Activated T-cell treated with anti-CD3 and anti-CD28 coated beads, Interleukin-2, amount 50 U/mL, for 72 hours (primary cell): ENCODE measurements at regions not wholly inside any gene's neighbourhood (a gene's known extent, or its start where the extent isn't known, plus 50 kb on each side); places are given as distances from the start of the nearest gene placed in this dataset.

ENCODE experiments used
- ATAC-seq, 2 donors: fragments of 150-1000 bp; cut with Tn5 transposase; replicated peaks in 1 of 2; 2 replicates each; pipeline ENCODE4 v1.10.0; 2021; ENCODE audit warnings: moderate library complexity in 2 of 2, mild to moderate bottlenecking in 1 of 2
- DNase-seq, 2 donors: peaks; one replicate each; pipeline ENCODE4 v3.0.0; 2021 to 2022; ENCODE audit warnings: mixed read lengths in 1 of 2
- H3K27ac Mint-ChIP-seq: one replicate; pipeline ENCODE4 v1.8.0; 2022; ENCODE audit warnings: mild to moderate bottlenecking, moderate library complexity, mixed read lengths
- H3K27me3 Mint-ChIP-seq: one replicate; pipeline ENCODE4 v1.8.0; 2022; ENCODE audit warnings: low read depth, mixed read lengths
- H3K36me3 Mint-ChIP-seq, 2 donors: one replicate each; pipeline ENCODE4 v1.8.0; 2022; ENCODE audit warnings: mixed read lengths in 2 of 2, mild to moderate bottlenecking in 1 of 2; ENCODE audit not compliant: insufficient read depth in 2 of 2
- H3K4me1 Mint-ChIP-seq: one replicate; pipeline ENCODE4 v1.8.0; 2022; ENCODE audit warnings: low read depth, mixed read lengths
- H3K4me3 Mint-ChIP-seq, 2 donors: one replicate each; pipeline ENCODE4 v1.8.0; 2022; ENCODE audit warnings: mild to moderate bottlenecking in 2 of 2, mixed read lengths in 2 of 2, moderate library complexity in 2 of 2
- H3K9me3 Mint-ChIP-seq, 2 donors: one replicate each; pipeline ENCODE4 v1.8.0; 2022; ENCODE audit warnings: mixed read lengths in 2 of 2

DNA sequence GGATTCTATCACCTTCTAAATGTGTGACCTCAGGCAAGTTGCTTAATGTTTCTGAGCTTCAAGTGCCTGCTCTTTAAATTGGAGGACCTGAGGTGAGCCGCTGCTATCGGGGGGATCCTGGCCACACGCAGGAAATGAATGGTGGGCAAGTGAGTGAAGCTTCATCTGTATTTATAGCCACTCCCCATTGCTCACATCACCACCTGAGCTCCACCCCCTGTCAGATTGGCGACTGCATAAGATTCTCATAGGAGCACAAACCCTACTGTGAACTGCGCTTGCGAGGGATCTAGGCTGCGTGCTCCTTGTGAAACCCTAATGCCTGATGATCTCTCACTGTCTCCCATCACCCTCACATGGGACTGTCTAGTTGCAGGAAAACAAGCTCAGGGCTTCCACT lies 158.6 kb upstream of the CCND2 start:
- ATAC-seq (no peak), DNase-seq (peak; percentile 23 to 55)
- Mint-ChIP-seq H3K27me3 (peaks cover 15% of the 10 kb centered on the region), H3K9me3 (peaks cover 0 to 2% of the 10 kb centered on the region in 2 donors), H3K4me1 (peaks cover 83% of the 10 kb centered on the region), H3K4me3 (peak overlapping the region; percentile 44 to 48), H3K27ac (no peak overlapping the region), H3K36me3 (peaks cover 0 to 5% of the 10 kb centered on the region in 2 donors)

DNA sequence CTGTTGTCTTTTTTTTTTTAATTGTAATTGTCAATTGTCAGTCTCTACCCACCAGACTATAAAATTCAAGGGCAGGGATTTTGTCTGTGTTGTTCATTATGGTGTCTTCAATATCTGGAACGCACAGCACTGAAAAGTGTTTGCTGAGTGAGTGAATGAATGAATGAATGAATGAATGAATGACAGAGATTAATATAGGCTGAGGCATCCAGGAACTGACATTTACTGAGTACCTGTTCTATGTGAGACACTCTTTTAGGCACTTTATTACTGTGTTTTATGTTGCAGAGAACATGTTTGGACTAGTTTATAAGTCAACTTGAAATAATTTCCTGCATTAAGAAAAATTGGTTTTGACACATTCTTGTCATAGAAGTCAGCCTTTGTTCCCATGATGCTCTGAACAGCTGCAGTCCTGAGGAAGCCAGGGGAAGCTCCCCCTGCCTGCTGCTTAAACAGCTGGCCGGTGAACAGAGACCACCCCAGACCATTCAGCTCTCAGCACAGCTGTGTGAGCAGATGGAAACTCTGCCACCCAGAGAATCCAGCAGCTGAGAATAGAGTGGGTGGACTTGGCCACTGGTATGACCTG lies 160.7 kb upstream of the CCND2 start:
- peak; percentile 31 to 49 for ATAC-seq

DNA sequence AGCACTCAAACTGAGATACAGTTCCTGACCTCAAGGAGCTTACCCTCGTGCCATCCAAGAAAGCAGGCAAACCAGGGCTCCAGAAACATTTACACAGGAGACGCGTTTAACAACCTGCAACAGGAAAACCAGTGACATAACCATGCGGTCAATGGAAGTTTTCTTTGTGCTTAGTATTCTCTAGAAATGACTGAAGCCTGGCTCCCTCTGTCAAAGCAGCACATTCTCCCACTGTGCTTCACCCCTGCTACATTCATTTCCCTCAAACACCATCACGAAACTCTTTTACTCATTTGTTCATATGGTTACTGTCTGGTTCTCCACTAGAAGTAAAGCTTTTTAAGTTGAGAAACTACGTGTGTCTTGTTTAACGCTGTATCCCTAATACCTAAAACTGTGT lies 161.3 kb upstream of the CCND2 start:
- ATAC-seq (peak; percentile 77 to 81), DNase-seq (peak; percentile 44 to 55)
- peaks cover 15% of the 10 kb centered on the region for H3K27me3 Mint-ChIP-seq
- H3K27ac Mint-ChIP-seq: peak overlapping the region; percentile 6
- no peaks in the 10 kb centered on the region for H3K9me3 Mint-ChIP-seq
- H3K4me1 Mint-ChIP-seq: peaks cover 80% of the 10 kb centered on the region
- H3K4me3 Mint-ChIP-seq: peak overlapping the region; percentile 42 to 72
- peaks cover 0 to 2% of the 10 kb centered on the region in 2 donors for H3K36me3 Mint-ChIP-seq

More for the DNA sequence above, 160.7 kb upstream of the CCND2 start:
- Mint-ChIP-seq H3K9me3 (no peaks in the 10 kb centered on the region), H3K27ac (peak overlapping the region; percentile 6), H3K27me3 (peaks cover 15% of the 10 kb centered on the region), H3K4me3 (peak overlapping the region; percentile 42 to 72), H3K36me3 (peaks cover 0 to 2% of the 10 kb centered on the region in 2 donors), H3K4me1 (peaks cover 80% of the 10 kb centered on the region)
- no peak for DNase-seq

GRCh38 chr12:4111010-4111409 lies 162.6 kb upstream of the CCND2 start:
- DNase-seq (no peak), ATAC-seq (no peak)
- Mint-ChIP-seq H3K27ac (no peak overlapping the region), H3K4me3 (no peak overlapping the region), H3K36me3 (peaks cover 0 to 2% of the 10 kb centered on the region in 2 donors), H3K27me3 (peaks cover 15% of the 10 kb centered on the region), H3K4me1 (peaks cover 81% of the 10 kb centered on the region), H3K9me3 (no peaks in the 10 kb centered on the region)

DNA sequence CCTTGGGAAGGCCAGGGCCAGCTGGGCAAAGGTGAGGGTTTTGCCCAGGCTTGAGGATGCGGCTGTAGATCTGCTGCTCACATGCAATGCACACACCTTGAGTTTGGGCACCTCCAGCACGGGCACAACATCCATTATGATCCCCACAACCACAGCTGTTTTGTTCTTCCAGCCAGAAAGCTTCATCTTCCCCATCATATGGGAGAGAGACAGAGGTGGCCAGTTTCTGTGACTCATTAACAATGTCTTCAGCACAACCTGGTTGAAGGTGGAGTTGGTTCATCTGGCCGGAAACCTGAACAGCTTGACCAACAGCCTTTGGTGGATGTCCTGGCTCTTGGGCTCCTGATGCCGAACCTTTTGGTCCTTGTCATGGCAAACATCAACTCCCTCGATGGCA lies 163.7 kb upstream of the CCND2 start:
- DNase-seq: no peak
- Mint-ChIP-seq H3K9me3 (no peaks in the 10 kb centered on the region), H3K4me3 (no peak overlapping the region), H3K27me3 (peaks cover 15% of the 10 kb centered on the region), H3K27ac (no peak overlapping the region), H3K36me3 (peaks cover 0 to under 1% of the 10 kb centered on the region in 2 donors), H3K4me1 (peaks cover 72% of the 10 kb centered on the region)
- ATAC-seq: no peak

GRCh38 chr12:4108803-4109345 lies 164.7 kb upstream of the CCND2 start:
- H3K4me1 Mint-ChIP-seq: peaks cover 69% of the 10 kb centered on the region
- H3K27ac Mint-ChIP-seq: no peak overlapping the region
- H3K27me3 Mint-ChIP-seq: peaks cover 15% of the 10 kb centered on the region
- H3K36me3 Mint-ChIP-seq: no peaks in the 10 kb centered on the region
- H3K4me3 Mint-ChIP-seq: no peak overlapping the region
- H3K9me3 Mint-ChIP-seq: no peaks in the 10 kb centered on the region
- ATAC-seq (no peak), DNase-seq (no peak)

DNA sequence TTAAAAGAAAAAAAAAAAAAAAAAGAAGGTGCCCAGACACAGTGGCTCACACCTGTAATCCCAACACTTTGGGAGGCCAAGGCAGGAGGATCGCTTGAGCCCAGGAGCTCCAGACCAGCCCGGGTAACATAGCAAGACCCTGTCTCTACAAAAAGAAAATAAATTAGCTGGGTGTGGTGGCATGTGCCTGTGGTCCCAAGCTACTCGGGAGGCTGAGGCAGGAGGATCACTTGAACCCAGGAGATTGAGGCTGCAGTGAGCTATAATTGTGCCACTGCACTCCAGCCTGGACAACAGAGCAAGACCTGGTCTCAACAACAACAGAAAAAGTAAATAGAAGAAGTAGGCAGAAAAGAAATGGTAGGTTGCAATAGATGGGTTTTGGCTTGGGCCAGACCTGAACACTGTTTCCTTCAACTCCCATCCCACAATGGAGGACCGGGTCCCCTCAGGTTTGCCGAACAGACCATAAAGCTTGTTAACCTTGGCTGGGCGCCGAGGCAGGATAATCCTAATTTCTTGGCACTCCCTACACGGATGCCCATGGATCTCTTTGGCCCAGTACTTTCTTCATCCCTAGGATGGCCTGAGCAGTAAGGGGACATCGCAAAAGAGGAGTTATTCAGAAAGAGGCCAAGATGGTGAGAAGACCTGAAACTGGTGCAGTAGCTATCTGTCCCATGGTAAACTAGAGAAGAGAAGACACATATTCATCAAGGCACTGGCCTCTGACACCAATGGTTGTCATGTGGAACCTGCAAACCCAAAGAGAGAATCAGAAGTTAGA lies 165.5 kb upstream of the CCND2 start:
- peak overlapping the region in 1 of 2 donors; percentile 25 for H3K4me3 Mint-ChIP-seq
- H3K36me3 Mint-ChIP-seq: no peaks in the 10 kb centered on the region
- DNase-seq (no peak), ATAC-seq (no peak)
- no peaks in the 10 kb centered on the region for H3K9me3 Mint-ChIP-seq
- peaks cover 15% of the 10 kb centered on the region for H3K27me3 Mint-ChIP-seq
- H3K4me1 Mint-ChIP-seq: peaks cover 61% of the 10 kb centered on the region
- H3K27ac Mint-ChIP-seq: peak overlapping the region; percentile 24

- peak; percentile 83 to 85 for ATAC-seq
- Mint-ChIP-seq H3K4me1 (peaks cover 54% of the 10 kb centered on the region), H3K36me3 (no peaks in the 10 kb centered on the region), H3K27ac (peak overlapping the region; percentile 24), H3K4me3 (peak overlapping the region; percentile 31 to 72), H3K9me3 (no peaks in the 10 kb centered on the region), H3K27me3 (peaks cover 15% of the 10 kb centered on the region)
- peak; percentile 71 to 75 for DNase-seq
Observed at GRCh38 chr12:4107436-4107878, 166.1 kb upstream of the CCND2 start.

GRCh38 chr12:4106621-4107020 lies 166.9 kb upstream of the CCND2 start:
- H3K27me3 Mint-ChIP-seq: peaks cover 12% of the 10 kb centered on the region
- peak; percentile 68 to 72 for ATAC-seq

DNA sequence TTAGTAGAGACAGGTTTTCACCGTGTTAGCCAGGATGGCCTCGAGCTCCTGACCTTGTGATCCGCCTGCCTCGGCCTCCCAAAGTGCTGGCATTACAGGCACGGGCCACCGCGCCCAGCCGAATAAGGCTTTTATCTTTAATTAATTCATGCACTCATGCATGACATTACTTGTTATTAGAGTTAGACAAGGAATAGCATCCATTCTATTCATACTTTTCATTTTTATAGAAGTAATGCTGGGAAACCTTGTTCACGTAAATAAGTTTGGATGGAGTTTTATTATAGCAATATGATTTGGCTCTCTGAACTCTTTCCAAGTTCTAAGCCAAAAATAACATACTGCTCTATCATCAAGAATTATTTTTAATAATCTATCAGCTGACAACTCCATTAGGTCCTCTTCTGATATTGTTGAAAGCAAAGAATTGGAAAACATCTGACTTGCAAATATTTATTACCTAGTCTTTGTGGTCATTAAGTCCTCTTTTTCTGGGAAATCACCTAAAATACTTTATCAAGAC lies 168.8 kb upstream of the CCND2 start:
- Mint-ChIP-seq H3K27ac (no peak overlapping the region), H3K36me3 (no peaks in the 10 kb centered on the region), H3K27me3 (no peaks in the 10 kb centered on the region), H3K9me3 (no peaks in the 10 kb centered on the region), H3K4me3 (no peak overlapping the region), H3K4me1 (peaks cover 37% of the 10 kb centered on the region)
- ATAC-seq: no peak
- DNase-seq: no peak

More at GRCh38 chr12:4106621-4107020, 166.9 kb upstream of the CCND2 start:
- DNase-seq: peak in 1 of 2 donors; percentile 32
- Mint-ChIP-seq H3K36me3 (no peaks in the 10 kb centered on the region), H3K4me3 (peak overlapping the region; percentile 47 to 72), H3K9me3 (no peaks in the 10 kb centered on the region), H3K4me1 (peaks cover 46% of the 10 kb centered on the region), H3K27ac (peak overlapping the region; percentile 18)

GRCh38 chr12:4099276-4099675 lies 174.3 kb upstream of the CCND2 start:
- no peak for ATAC-seq

GRCh38 chr12:4091016-4091743 lies 182.4 kb upstream of the CCND2 start:
- ATAC-seq: no peak
- no peak for DNase-seq
- no peaks in the 10 kb centered on the region for H3K36me3 Mint-ChIP-seq
- no peak overlapping the region for H3K4me3 Mint-ChIP-seq
- no peak overlapping the region for H3K27ac Mint-ChIP-seq
- peaks cover 7% of the 10 kb centered on the region for H3K27me3 Mint-ChIP-seq
- peaks cover 11% of the 10 kb centered on the region for H3K4me1 Mint-ChIP-seq
- no peaks in the 10 kb centered on the region for H3K9me3 Mint-ChIP-seq

More at GRCh38 chr12:4099276-4099675, 174.3 kb upstream of the CCND2 start:
- DNase-seq: no peak
- H3K27ac Mint-ChIP-seq: no peak overlapping the region
- no peaks in the 10 kb centered on the region for H3K36me3 Mint-ChIP-seq
- H3K4me3 Mint-ChIP-seq: no peak overlapping the region
- peaks cover 9% of the 10 kb centered on the region for H3K27me3 Mint-ChIP-seq
- H3K9me3 Mint-ChIP-seq: no peaks in the 10 kb centered on the region
- H3K4me1 Mint-ChIP-seq: peaks cover 13% of the 10 kb centered on the region
